NAMALWA (cell line): ENCODE measurements at regions not wholly inside any gene's neighbourhood (a gene's known extent, or its start where the extent isn't known, plus 50 kb on each side); places are given as distances from the start of the nearest gene placed in this dataset.
"Not testable (repeated sequence)": the region's sequence is repeated elsewhere in the genome, so short reads cannot be mapped to it uniquely, and the experiment has no call there.

ENCODE experiments used
- DNase-seq: peaks from one replicate; pipeline ENCODE4 v3.0.0-alpha.2; 2015; ENCODE audit warnings: low spot score

DNA sequence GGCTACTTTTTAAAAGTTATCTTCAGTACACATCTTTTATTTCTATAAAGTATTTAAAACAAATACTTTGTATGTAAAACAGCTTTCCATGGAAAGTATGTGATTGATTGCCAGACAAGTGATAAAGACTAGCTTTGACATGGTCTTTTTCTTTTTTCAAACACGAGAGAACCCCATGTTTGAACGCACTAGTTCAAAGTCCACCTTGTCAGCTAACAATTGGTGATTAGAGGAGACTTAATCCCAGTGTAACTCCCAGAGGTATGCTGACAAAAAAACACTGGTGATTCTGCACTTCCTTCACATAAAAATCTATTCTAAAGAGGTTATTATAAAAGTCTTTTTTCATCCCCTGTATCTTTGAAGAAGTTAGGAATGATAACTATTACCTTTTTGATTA, 438.1 kb downstream of the GJA1 start:
- no peak for DNase-seq

DNA sequence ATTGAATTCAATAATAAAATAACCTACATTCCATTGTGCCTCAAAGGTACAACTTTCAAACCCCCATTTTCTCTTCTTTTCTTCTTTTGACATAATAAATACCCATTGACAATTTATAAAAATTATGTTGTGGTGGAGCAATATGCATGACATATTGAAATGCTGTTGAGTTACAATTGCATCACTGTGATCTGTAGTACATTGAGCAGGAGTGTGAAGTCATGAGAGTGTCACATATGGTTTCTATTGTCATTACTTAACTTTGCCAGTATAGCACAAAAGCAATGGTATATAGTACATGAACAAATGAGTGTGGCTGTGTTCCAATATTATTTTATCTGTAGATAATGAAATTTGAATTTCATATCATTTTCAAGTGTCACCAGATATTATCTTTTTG, 441.3 kb downstream of the GJA1 start:
- no peak for DNase-seq

DNA sequence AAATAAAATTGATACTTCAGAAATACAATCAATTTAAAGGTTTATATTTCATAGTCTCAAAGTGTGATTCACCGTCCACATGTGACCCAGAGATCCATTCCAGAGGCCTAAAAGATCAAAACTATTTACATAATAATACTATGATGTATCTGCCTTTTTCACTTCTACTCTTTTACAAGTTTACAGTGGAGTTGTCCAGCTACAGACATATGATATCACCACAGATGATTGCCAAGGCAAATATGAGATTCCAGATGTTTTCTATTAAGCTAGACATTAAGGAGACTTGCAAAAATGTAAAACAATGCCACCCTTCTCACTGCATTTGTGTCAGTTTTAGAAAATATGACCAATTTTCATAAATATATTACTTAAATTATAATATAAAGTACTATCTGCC, 443.7 kb downstream of the GJA1 start:
- DNase-seq = no peak

DNA sequence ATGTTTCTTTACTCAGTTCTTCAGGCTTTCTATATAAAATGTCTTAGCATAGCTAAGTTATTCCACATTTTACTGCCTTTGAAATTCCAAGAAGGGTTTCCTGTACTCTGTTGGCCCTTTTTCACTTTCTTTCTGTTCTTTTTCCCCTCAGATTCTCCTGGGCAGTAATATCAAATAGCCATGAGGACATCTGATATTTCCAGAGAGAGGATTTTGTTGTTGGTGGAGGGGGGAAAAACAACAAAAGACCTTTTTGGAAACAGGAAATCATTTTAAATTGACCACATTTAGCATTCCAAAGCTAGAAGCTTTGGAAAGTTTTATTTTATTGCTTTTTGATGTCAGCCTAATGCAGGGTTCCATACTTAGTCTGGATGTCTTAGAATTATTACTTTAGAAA, 445.4 kb downstream of the GJA1 start:
- DNase-seq = no peak

DNA sequence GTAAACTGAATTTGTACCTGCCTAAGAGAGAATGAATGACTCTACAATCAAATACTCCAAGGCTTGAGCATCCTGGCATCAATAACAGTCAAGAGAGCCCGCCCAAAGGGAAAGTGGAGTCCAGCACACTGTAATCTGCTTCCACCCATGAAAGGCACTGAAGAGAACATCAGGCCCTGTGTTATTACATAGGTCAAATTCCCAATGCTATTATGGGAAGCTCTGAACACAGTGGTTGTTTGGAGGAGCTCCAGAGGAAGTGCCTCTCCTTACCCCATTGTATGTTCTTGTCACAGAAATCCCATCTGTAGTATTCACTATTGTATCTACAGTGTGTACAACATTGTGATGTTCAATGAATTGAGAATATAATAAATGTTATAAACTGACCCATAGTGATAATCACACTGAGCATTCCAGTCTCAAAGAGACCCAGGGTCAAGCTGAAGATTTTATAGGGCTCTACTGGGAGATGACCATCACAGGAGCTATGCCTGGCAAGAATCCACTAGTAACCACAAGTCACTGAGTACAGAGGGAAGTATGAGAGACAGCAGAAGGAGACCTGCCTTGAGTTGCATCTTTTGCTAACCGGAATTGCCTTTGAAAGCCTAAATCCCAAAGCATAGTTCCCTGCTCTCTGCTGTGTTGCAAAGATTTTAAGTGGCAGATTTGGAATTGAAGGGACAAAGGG, 446.7 kb downstream of the GJA1 start:
- no peak for DNase-seq

DNA sequence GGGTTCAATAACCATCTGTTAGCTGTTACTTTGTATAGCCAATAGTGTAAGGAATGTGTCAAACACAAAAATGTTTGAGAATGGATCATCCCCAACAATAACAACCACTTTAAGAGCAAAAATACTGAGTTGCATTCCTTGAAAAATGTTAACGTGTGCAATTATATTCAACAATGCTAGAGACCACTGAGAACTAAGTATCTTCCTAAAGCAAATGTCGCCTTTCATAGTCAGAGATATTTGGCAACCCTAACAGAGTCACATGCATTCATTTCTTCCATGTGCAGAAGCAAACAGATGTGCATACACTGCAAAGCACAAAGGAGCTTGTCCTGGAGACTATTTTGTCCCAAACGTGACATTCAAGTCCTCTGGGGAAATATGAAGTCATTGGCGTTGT, 448.6 kb downstream of the GJA1 start:
- no peak for DNase-seq

DNA sequence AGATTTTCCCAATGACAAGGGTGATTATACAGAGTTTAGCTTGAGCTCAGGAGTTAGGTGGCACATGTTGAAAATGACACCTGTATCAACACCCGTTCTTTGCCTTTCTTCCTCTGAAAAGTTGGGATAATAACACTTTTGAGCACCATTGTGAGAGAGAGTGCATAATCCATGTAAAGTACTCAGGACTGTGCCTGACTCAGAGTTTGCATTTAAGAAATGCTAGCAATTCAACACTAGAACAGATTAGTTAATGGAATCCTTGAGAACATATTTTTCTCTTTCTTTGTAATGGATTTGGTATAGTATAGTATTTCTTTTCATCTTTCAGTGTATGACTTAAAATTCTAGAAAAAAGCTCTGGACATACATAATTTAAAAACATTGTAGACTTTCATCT, 449.2 kb downstream of the GJA1 start:
- no peak for DNase-seq

DNA sequence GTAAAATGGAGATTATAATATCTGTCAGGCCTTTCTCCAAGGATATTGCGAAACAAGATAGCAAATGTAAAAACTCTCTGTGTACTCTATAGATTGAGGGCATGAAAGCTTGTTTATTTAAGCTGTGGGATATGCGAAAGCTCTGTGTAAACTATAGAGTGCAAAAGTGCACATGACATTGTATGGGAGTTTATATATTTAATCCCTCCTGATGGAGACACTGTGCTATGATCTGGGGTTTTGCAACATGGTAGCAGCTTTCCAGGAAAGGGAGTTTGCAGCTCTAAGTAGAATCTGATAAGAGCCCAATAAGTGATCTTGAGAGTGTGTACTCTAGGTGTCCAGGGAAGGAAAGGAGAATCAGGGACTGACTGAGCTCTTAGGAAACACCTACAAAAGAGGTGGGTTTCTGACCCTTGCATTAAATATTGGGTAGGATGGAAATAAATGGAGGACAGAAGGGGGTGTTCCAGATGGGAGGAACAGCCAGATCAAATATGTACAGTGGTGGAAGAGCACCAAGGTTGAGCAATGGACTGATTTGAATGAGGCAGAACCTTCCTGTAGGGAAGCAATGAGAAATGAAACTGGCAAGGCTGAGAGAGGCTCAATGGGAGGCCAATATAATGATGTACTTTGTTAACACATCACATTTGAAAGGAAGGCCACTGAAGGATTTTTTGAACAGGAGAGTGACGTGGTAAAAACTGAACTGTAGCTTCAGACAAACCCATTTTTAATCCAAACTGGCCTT, 450.1 kb downstream of the GJA1 start:
- DNase-seq = no peak

DNA sequence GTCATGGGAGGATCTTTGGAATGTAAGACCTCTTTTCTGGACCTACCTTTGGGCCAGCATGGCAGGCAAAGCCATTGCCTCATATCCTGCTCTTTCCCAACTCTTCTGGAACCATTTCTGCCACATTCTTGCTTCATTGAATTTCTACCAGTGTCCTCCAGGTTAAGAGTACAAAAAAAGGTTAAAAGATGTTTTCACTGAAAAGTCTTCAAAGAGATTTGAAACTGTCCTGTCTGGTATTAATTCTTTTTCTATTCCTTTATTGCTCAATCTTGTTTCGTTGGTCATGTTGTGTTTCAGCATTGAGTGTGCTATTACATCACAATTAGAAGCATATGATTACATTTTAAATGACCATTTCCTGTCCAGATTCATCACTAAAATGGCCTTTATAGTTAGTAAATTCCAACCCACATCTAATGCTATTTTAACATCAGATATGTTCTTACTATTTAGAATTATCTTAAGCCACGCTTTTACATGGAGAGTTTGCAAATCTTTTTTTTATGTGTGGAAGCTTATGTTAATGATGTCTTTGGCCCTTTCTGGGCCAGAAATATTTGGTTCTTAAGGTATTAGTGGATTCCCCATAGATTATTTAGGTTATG, 450.9 kb downstream of the GJA1 start:
- DNase-seq = no peak

DNA sequence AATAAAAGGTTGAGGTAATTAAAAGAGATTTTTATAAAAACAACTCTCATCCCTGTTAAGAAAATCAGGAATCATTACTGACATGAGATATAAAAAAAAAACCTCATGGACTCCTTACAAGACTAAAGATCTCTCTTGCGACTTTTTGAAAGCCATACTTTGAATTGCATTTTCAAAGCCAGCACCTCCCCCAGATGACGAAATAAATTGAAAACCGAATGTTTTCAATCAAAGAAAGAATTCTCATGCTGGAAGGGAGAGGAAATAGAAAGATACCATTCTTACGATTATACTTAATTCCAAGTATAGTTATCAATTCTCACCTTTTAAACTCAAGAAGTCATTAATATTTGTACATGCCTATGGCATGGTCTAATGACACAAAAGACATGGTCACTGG, 452.3 kb downstream of the GJA1 start:
- no peak for DNase-seq

DNA sequence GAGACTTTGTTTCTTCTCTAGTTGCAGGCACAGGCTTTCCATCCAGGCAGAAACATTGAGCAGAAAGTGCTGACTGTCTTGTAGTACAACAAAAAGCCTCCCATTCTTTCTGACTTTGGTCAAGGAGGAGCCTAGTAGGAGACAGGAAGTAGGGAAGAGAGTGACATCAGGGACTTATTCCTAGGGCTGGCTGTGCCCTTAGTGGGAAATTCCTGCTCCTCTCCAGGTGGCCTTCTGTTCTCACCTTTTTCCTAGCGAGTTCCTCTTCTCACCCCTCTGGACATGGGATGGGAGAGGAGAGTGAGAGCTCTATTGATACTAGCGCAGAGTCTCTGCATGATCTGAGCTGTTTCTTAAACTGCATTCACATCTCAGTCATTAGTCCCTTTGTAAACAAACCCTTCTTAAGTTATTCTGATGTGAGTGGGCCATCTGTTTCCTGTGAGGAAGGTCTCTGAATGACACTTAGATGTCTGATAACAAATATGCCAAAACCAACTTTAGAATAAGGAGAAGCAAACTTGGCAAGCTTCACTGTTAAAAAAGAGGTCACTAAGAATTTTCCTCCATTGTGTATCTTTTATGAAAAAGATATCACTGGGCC, 455.0 kb downstream of the GJA1 start:
- DNase-seq = no peak

DNA sequence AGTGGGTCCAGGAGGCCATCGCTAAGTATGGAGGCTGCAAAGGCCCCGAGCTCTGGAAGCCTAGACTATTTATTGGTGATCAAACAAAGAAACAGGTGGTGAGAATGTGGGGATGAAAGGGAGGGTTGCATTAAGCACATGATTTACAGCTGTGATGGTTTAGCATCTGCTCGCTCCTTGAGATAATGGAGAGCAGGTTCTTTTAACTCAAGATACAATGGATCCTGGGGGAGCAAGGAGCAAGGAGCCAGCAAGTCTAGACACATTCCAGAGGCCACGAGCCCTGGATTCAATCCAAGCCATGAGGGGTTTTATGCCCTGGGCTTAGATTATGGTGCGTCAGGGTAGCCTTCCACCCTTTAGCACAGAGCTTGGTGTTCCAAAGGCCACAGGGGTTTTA, 460.3 kb downstream of the GJA1 start:
- not testable (repeated sequence) for DNase-seq

DNA sequence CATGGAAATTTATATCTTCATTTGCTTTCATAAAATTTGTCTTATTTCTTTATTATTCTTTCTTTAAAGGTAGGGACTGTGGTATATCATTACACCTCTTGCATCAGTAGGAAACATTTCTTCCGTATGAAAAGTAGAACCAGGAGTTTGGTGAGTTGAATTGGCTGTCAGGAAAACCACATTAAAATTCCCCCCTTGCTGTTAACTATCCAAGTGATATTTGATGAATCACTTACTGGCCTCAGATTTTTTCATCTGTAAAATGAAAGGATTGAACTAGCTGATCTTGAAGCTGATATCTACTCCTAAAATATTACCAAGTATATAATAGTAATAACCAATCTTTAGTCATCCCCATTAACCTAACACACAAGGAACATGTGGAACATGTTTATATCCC, 460.9 kb downstream of the GJA1 start:
- DNase-seq = no peak

DNA sequence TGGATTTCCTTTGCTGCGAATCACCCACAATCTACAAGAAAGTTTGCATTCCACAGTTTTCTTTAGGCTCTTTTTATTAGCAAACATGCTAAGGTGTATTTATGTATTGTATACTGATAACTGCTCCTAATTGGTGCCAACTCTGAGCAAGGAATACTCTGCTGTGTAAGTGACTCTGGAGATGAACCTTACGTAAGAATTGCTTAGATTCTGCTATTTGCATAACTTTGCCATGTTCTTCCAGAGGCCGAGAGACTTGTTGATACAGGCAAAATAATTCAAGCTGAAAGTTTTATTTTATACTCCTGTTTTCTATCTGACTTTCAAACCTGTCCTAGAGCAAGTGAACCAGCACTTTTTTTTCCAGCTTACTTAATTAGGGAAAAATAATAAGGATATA, 461.3 kb downstream of the GJA1 start:
- DNase-seq = no peak

DNA sequence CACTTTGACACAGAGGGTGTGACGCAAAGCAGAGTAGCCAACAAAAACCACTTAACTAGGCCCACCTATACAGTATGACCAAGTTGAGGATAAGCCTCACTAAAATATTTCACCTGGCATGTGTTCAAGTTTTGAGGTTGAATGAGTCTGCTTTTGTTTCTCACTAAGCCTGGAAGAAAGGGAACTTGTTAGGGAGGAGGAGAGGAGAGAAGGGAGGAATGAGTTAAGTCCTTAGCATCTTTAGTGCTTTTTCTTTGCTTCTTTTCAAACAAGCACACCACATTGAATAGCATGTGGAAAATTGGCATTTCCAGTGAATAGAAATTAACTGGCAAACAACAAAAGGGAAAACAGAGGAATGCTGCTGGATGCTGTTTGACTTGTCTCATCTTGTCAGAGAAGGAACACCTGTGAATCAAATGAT, 461.9 kb downstream of the GJA1 start:
- no peak for DNase-seq

DNA sequence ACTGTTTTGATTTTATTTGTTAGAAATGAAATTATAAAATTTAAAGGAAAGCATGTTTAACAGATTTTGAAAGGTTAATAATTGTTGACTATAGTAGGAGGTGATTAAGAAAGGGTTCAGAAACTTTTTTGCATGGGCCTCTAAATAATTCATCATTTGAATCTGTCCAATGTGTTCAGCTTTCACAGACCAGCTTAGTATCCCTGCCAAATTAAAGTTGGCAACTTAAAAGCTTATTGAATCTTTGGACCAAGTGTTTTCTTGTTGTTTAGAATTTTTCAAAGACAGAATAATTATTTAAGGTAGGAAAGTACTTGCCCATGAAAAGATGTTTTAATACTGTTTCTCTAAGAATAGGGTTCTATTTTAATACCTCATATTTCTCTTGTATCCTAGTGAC, 466.0 kb downstream of the GJA1 start:
- DNase-seq = no peak

DNA sequence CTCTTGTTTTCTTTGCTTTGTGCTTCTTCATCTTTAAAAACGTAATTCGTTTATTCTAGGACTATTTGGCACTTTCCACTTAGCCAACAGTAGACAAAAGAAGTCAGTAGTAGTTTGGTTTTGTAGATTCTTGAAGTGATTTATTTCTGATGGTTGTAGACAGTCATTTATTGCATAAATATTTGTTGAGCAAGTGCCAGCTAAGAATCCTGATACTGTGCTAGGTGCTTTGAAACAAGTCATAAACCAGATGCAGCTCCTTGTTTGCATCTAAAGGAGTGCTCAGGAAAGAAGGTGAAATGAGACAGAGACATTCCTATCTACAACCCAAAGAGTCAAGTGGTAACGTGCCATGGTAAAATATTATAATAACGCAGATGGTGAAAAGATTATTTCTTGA, 469.1 kb downstream of the GJA1 start:
- DNase-seq = no peak

DNA sequence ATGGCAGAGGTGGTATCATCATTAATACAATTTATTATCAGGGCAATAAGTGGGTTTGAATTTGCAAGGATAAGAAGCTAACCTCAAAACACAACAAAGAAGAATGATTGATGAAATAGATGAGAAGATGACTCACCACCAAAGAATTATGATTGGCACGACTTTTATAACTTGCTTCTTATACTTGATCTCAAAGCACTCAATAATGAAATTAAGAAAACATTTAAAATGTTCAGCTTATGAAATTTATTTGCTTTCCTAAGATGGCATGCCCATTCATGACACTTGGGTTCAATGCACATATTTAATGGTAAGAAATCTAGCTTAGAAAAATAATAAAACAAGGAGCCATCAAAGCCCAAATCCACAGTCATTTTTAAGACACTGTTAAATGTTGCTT, 477.5 kb downstream of the GJA1 start:
- no peak for DNase-seq

DNA sequence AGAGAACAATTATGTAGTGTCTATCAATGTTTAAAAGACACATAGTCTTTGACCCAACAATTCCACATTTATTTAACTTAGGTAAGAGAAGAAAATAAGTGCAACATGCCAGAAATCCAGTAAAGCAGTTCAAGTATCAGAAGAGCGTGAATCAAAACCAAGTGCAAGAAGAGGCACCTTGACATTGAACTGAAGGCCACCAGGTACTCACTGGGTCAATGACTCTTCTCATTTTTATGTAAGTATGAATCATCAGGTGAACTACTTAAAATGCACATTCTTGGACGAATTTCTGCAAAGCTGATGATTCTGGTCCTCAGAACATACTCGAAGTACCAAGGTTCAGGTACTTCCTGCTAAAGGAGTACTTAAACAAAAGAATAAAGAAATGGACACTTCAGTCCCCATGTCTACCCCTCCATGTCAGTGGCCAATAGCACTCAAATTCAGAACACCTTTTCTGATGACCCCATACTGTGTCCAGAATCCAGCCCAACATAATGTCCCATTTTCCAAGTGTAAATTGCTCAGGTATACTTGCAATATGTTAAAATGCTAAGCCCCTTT, 481.9 kb downstream of the GJA1 start:
- no peak for DNase-seq

DNA sequence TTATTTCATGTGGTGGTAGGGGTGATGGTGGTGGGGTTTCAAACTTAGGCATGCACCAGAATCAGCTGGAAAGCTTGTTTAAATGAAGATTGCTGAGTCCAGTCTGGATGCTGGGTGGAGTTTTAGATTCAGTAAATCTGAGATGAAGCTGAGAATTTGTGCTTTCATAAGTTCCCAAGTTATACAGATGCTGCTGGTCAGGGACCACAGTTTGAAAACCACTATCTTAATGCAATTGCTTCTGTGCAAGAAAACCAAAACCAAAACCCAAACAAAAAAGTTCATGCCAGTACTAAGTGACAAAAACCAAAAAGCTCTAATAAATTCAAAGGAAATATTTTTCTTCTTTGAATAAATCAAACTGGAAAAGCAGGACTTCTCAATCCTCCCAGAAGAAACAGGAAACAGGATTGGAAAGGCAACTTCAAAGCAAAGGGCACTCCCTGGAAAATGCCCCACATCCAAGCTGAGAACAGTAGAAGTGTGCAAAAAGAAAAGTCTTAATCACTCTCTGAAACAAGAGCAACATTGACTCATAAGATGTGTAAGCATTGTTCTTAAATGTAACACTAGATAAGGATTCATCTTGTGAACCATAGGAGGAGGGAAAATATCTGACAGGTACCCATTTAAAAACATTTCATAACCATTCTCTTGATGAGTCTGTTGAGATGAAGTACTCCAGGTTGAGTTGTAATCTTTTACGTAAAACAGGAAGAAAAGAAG, 481.5 kb upstream of the HSF2 start:
- DNase-seq = no peak

DNA sequence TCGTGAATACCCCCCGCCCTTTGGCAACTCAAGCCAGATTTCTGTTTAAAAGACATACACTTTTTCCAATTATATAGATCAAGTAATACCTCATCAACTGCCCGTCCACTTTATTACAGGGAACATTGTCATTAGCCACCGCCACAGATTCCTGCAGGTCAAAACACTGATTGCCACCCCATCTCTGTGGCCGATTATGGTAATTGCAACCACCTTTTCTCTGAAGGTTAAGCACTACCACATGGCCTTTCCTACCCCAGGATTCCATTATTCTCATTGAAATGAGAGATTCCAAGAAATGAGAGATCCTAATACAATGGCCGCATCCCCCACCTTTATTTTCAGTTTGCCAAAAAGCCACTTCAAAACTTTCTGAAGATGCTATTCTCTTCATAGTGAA, 478.8 kb upstream of the HSF2 start:
- DNase-seq = no peak

DNA sequence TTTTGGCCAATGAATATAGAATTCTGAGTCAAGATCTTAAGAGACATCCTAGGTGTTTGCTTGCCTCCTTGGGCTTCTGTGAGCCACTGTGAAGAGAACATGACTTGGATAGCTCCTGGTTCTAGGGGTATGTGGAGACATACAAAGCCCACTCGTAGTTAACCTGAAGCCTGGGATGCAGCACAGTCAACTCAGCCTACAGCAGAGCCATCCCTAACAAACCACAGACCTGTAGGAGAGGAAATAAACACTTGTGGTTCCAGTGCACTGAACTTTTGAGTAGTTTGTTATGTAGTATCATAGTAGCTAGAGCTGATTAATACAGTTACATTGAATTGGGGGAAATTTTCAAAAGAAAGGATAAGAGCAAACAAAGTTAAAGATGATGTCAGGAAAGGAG, 474.4 kb upstream of the HSF2 start:
- DNase-seq = no peak
